NB4 (cell line): ENCODE measurements at regions not wholly inside any gene's neighbourhood (a gene's known extent, or its start where the extent isn't known, plus 50 kb on each side); places are given as distances from the start of the nearest gene placed in this dataset.

Experiments used
- DNase-seq: peaks from one replicate; pipeline ENCODE4 v3.0.0; 2010; ENCODE audit warnings: low read depth
- H3K4me3 ChIP-seq: one replicate; pipeline ENCODE4 v1.5.1; 2011; ENCODE audit warnings: mild to moderate bottlenecking, low read depth, low read length, moderate library complexity
- CTCF ChIP-seq: IDR thresholded peaks from one replicate; pipeline ENCODE4 v1.5.1; 2012; ENCODE audit warnings: low read depth, low read length
- MAX ChIP-seq: IDR thresholded peaks from 2 replicates; pipeline ENCODE4 v1.6.1; 2011; ENCODE audit warnings: low read depth, low read length
- MYC ChIP-seq: IDR thresholded peaks from 2 replicates; pipeline ENCODE4 v1.6.1; 2011; ENCODE audit warnings: low read depth, low read length
- POLR2A ChIP-seq: IDR thresholded peaks from 2 replicates; pipeline ENCODE4 v1.6.1; 2011; ENCODE audit warnings: mild to moderate bottlenecking; ENCODE audit not compliant: insufficient read length; ENCODE audit errors: extremely low read depth

DNA sequence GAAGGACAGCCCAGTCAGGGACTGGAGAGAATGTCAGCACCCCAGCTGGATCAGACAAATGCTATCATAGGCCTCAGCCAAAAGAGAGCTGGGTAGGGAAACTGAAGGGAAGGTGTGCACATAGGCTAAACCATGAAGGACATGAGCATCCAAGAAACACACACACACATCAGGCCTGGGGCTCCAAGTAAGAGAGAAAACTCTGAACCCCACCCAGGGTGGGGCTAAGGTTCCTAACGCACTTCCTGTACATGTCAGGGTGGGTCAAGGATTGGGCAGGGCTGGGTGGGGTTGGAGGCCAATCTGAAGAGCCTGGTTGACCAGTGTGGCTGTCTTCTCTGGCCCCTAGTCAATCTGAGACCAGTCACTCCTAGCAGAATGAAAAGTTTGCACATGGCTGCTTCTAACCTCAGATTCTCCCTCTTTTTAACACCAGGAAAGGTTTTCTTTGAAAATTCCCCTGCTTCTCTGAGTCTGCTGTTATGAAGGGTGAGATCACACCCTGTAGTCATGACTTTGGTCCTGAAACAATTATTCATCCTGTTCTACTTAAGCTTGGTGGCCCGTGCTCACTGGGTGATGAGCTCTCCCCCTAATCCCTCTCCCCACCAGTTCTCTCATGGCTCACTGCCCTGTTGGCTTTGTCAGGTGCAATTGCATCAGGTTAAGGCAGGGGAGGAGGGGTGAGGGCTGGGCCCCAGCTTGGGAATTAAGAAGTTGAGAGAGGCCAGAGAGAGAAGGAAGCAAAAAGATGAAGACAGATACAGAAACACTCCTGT lies 88.4 kb downstream of the MAFB start:
- no peak for DNase-seq
- TF ChIP-seq POLR2A (no peak), MAX (no peak), CTCF (no peak), MYC (no peak)

DNA sequence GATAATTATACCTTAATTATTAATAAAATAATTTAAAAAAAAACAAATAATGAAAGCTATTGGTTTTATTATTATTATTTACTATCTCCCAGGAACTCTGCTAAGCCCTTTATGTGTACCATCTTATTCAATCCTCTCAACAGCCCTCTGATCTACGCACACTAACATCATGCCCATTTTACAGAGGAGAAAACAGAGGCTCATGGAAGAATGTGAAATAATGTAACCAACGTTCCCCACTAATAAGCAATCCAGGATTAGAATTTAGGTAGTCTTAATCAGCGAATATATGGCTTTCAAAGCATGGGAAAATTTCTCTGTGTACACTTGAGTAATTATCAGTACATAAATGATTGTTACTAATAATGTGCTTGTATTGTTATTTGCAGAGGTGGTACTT lies 89.0 kb downstream of the MAFB start:
- no peak overlapping the region for H3K4me3 ChIP-seq
- DNase-seq = no peak
- no peak for TF ChIP-seq MYC
- no peak for TF ChIP-seq MAX
- TF ChIP-seq POLR2A = no peak
- no peak for TF ChIP-seq CTCF

More for the DNA sequence above, 88.4 kb downstream of the MAFB start:
- H3K4me3 ChIP-seq = no peak overlapping the region

- no peak overlapping the region for H3K4me3 ChIP-seq
- TF ChIP-seq POLR2A (no peak), CTCF (no peak), MYC (no peak), MAX (no peak)
- no peak for DNase-seq
Observed at GRCh38 chr20:40592941-40593340, 96.1 kb downstream of the MAFB start.

DNA sequence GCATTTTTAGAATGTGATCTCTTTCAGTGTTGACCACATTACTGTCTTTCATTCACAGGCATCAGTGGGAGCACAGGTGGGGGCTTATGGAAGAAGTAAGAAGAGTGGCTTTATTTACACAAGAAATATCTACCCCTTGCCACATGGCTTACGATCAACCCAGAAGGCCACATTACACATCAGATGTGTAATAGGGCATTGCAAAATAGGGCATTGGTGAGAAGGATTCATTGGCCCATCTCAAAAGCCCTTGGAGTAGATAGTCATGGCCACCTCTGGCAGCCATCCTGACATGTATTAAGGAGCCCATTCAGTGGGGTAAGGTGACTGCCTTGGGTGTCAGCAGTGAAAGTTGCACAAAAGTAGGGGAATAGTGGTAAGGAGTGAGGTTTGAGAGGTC lies 97.5 kb downstream of the MAFB start:
- TF ChIP-seq CTCF (no peak), MYC (no peak), MAX (no peak), POLR2A (no peak)
- H3K4me3 ChIP-seq = no peak overlapping the region
- no peak for DNase-seq

- TF ChIP-seq POLR2A (no peak), MAX (no peak), MYC (no peak), CTCF (no peak)
- no peak overlapping the region for H3K4me3 ChIP-seq
- DNase-seq = no peak
Observed at GRCh38 chr20:40591119-40591518, 97.9 kb downstream of the MAFB start.

- no peak for DNase-seq
- no peak for TF ChIP-seq MYC
- no peak for TF ChIP-seq POLR2A
- TF ChIP-seq MAX = no peak
- TF ChIP-seq CTCF = no peak
- no peak overlapping the region for H3K4me3 ChIP-seq
Observed at GRCh38 chr20:40589581-40589980, 99.5 kb downstream of the MAFB start.
